HG03342 (cell line): ENCODE measurements at regions not wholly inside any gene's neighbourhood (a gene's known extent, or its start where the extent isn't known, plus 50 kb on each side); places are given as distances from the start of the nearest gene placed in this dataset.
"Not testable (repeated sequence)": the region's sequence is repeated elsewhere in the genome, so short reads cannot be mapped to it uniquely, and the experiment has no call there.

ENCODE experiments used
- ATAC-seq: cut with Tn5 transposase; IDR thresholded peaks from one replicate; pipeline ENCODE4 v1.9.1; 2021; ENCODE audit warnings: mild to moderate bottlenecking, moderate library complexity; ENCODE audit not compliant: unreplicated experiment

GRCh38 chr7:101679653-101680173 lies 50.6 kb upstream of the MYL10 start:
- ATAC-seq: not testable (repeated sequence)

GRCh38 chr7:101680406-101681145 lies 51.5 kb upstream of the MYL10 start:
- ATAC-seq: no peak

- no peak for ATAC-seq
Measured at GRCh38 chr7:101681170-101682007, 52.3 kb upstream of the MYL10 start.

GRCh38 chr7:101684983-101685330 lies 55.9 kb upstream of the MYL10 start:
- no peak for ATAC-seq

GRCh38 chr7:101686030-101686429 lies 56.9 kb upstream of the MYL10 start:
- ATAC-seq: no peak

- no peak for ATAC-seq
Measured at GRCh38 chr7:101687081-101687480, 58.0 kb upstream of the MYL10 start.

GRCh38 chr7:101687791-101688182 lies 58.7 kb upstream of the MYL10 start:
- ATAC-seq: no peak

- peak; percentile 74 for ATAC-seq
Measured at GRCh38 chr7:101688183-101688831, 59.2 kb upstream of the MYL10 start.

GRCh38 chr7:101688995-101689907 lies 60.2 kb upstream of the MYL10 start:
- no peak for ATAC-seq

GRCh38 chr7:101690061-101690460 lies 61.0 kb upstream of the MYL10 start:
- no peak for ATAC-seq

- ATAC-seq: no peak
Measured at GRCh38 chr7:101691822-101692384, 62.8 kb upstream of the MYL10 start.

- ATAC-seq: no peak
Measured at GRCh38 chr7:101693498-101694091, 64.5 kb upstream of the MYL10 start.

- no peak for ATAC-seq
Measured at GRCh38 chr7:101698964-101699363, 69.9 kb upstream of the MYL10 start.

- no peak for ATAC-seq
Measured at GRCh38 chr7:101699399-101699798, 70.3 kb upstream of the MYL10 start.

GRCh38 chr7:101699881-101700823 lies 71.1 kb upstream of the MYL10 start:
- ATAC-seq: no peak

- no peak for ATAC-seq
Measured at GRCh38 chr7:101701153-101701794, 72.2 kb upstream of the MYL10 start.

- no peak for ATAC-seq
Measured at GRCh38 chr7:101702362-101702850, 73.3 kb upstream of the MYL10 start.

- no peak for ATAC-seq
Measured at GRCh38 chr7:101705331-101705730, 76.2 kb upstream of the MYL10 start.
